DND-41 (cell line): ENCODE measurements at regions not wholly inside any gene's neighbourhood (a gene's known extent, or its start where the extent isn't known, plus 50 kb on each side); places are given as distances from the start of the nearest gene placed in this dataset.

Source experiments
- ATAC-seq: fragments of 200-7000 bp; cut with Tn5 transposase; 3 replicates; pipeline ENCODE4 v1.9.1; 2021; ENCODE audit warnings: low read depth; ENCODE audit not compliant: insufficient read depth
- DNase-seq: peaks from one replicate; pipeline ENCODE4 v3.0.0-alpha.2; 2020
- H2AFZ ChIP-seq: 2 replicates; pipeline ENCODE4 v1.6.0; 2012; ENCODE audit warnings: low read depth, low read length
- H3K27ac ChIP-seq: 2 replicates; pipeline ENCODE4 v1.5.1; 2012; ENCODE audit warnings: low read length, inconsistent platforms
- H3K27me3 ChIP-seq: fragments of 200-600 bp; sonication (generic); 2 replicates; pipeline ENCODE4 v1.6.0; 2012; ENCODE audit warnings: low read length, mild to moderate bottlenecking, inconsistent platforms; ENCODE audit not compliant: insufficient read depth, poor library complexity
- H3K36me3 ChIP-seq: 2 replicates; pipeline ENCODE4 v1.5.1; 2012; ENCODE audit warnings: low read length, inconsistent platforms; ENCODE audit not compliant: insufficient read depth
- H3K4me1 ChIP-seq: 2 replicates; pipeline ENCODE4 v1.5.1; 2012; ENCODE audit warnings: mild to moderate bottlenecking, low read length; ENCODE audit not compliant: insufficient read depth
- H3K4me2 ChIP-seq: 2 replicates; pipeline ENCODE4 v1.6.0; 2012; ENCODE audit warnings: mild to moderate bottlenecking, moderate library complexity, low read length, inconsistent platforms; ENCODE audit not compliant: insufficient read depth
- H3K4me3 ChIP-seq, 2 experiments: fragments of 200-600 bp in 1 of 2; shearing (Covaris generic) in 1 of 2; 2 replicates each; pipeline ENCODE4 v1.5.1; 2012 to 2016; ENCODE audit warnings: inconsistent platforms in 2 of 2, low read length in 2 of 2, mild to moderate bottlenecking in 2 of 2, low read depth in 1 of 2, moderate library complexity in 1 of 2
- H3K79me2 ChIP-seq: 2 replicates; pipeline ENCODE4 v1.6.0; 2012; ENCODE audit warnings: low read length, inconsistent platforms; ENCODE audit not compliant: insufficient read depth
- H3K9ac ChIP-seq: 2 replicates; pipeline ENCODE4 v1.6.0; 2012; ENCODE audit warnings: low read depth, mild to moderate bottlenecking, inconsistent platforms, low read length, moderate library complexity
- H3K9me3 ChIP-seq: 2 replicates; pipeline ENCODE4 v1.5.1; 2012; ENCODE audit warnings: low read length, moderate library complexity, mild to moderate bottlenecking, inconsistent platforms; ENCODE audit not compliant: insufficient read depth, severe bottlenecking
- H4K20me1 ChIP-seq: 2 replicates; pipeline ENCODE4 v1.6.0; 2012; ENCODE audit warnings: low read length; ENCODE audit not compliant: insufficient read depth
- CTCF ChIP-seq: IDR thresholded peaks from 2 replicates; pipeline ENCODE4 v1.5.1; 2012; ENCODE audit warnings: borderline replicate concordance, low read length, moderate library complexity, mild to moderate bottlenecking; ENCODE audit not compliant: poor library complexity, severe bottlenecking; ENCODE audit errors: extremely low read depth
- EZH2 ChIP-seq: IDR thresholded peaks from 3 replicates; pipeline ENCODE4 v1.6.1; 2012; ENCODE audit warnings: borderline replicate concordance, low read depth, mild to moderate bottlenecking, moderate library complexity, low read length, inconsistent platforms; ENCODE audit not compliant: severe bottlenecking

- Histone ChIP-seq H3K79me2 (no peaks in the 10 kb centered on the region), H2AFZ (no peak overlapping the region), H3K4me2 (no peak overlapping the region), H3K27ac (no peak overlapping the region), H3K4me1 (no peaks in the 10 kb centered on the region), H3K36me3 (no peaks in the 10 kb centered on the region), H3K4me3 (no peak overlapping the region), H3K9me3 (no peaks in the 10 kb centered on the region), H3K9ac (no peak overlapping the region), H3K27me3 (no peaks in the 10 kb centered on the region), H4K20me1 (no peaks in the 10 kb centered on the region)
- DNase-seq (no peak), ATAC-seq (no peak)
- TF ChIP-seq CTCF (no peak), EZH2 (no peak)
Measured at GRCh38 chr5:174347183-174347582, 301.7 kb downstream of the NSG2 start.

GRCh38 chr5:174348311-174348981, 302.9 kb downstream of the NSG2 start:
- ATAC-seq (no peak), DNase-seq (no peak)
- H3K4me3 ChIP-seq, result no peak overlapping the region
- no peaks in the 10 kb centered on the region for H4K20me1 ChIP-seq
- H3K9me3 ChIP-seq, result no peaks in the 10 kb centered on the region
- no peaks in the 10 kb centered on the region for H3K27me3 ChIP-seq
- no peak overlapping the region for H3K9ac ChIP-seq
- no peak overlapping the region for H3K27ac ChIP-seq
- TF ChIP-seq CTCF, result no peak
- no peaks in the 10 kb centered on the region for H3K4me1 ChIP-seq
- H3K79me2 ChIP-seq, result no peaks in the 10 kb centered on the region
- H2AFZ ChIP-seq, result no peak overlapping the region
- H3K4me2 ChIP-seq, result no peak overlapping the region
- no peaks in the 10 kb centered on the region for H3K36me3 ChIP-seq

GRCh38 chr5:174352681-174353080, 307.2 kb downstream of the NSG2 start:
- ATAC-seq, result no peak
- Histone ChIP-seq H3K79me2 (no peaks in the 10 kb centered on the region), H3K4me3 (no peak overlapping the region), H3K27ac (no peak overlapping the region), H3K4me2 (no peak overlapping the region), H3K36me3 (no peaks in the 10 kb centered on the region), H3K4me1 (no peaks in the 10 kb centered on the region), H3K27me3 (no peaks in the 10 kb centered on the region), H3K9me3 (no peaks in the 10 kb centered on the region), H4K20me1 (no peaks in the 10 kb centered on the region), H3K9ac (no peak overlapping the region), H2AFZ (no peak overlapping the region)
- DNase-seq, result no peak
- no peak for TF ChIP-seq CTCF
- no peak for TF ChIP-seq EZH2

- Histone ChIP-seq H3K36me3 (no peaks in the 10 kb centered on the region), H3K27ac (no peak overlapping the region), H2AFZ (no peak overlapping the region), H3K4me2 (no peak overlapping the region), H3K27me3 (no peaks in the 10 kb centered on the region), H3K9ac (no peak overlapping the region), H3K4me1 (no peaks in the 10 kb centered on the region), H3K9me3 (no peaks in the 10 kb centered on the region), H4K20me1 (no peaks in the 10 kb centered on the region), H3K79me2 (no peaks in the 10 kb centered on the region), H3K4me3 (no peak overlapping the region)
- DNase-seq (no peak), ATAC-seq (no peak)
- TF ChIP-seq CTCF, result no peak
- no peak for TF ChIP-seq EZH2
Measured at GRCh38 chr5:174354571-174354970, 309.1 kb downstream of the NSG2 start.
